Colonic mucosa (tissue), 4 donors: ENCODE measurements at regions not wholly inside any gene's neighbourhood (a gene's known extent, or its start where the extent isn't known, plus 50 kb on each side); places are given as distances from the start of the nearest gene placed in this dataset.

Experiments
- DNase-seq: peaks from one replicate; pipeline ENCODE4 v3.0.0-alpha.2; 2020
- H3K27ac ChIP-seq: fragments of 200-600 bp; one replicate; pipeline ENCODE4 v1.8.0; 2021
- H3K27me3 ChIP-seq: fragments of 200-600 bp; one replicate; pipeline ENCODE4 v1.8.0; 2021
- H3K36me3 ChIP-seq: fragments of 200-600 bp; one replicate; pipeline ENCODE4 v1.8.0; 2021
- H3K4me1 ChIP-seq: fragments of 200-600 bp; one replicate; pipeline ENCODE4 v1.8.0; 2021; ENCODE audit warnings: mild to moderate bottlenecking
- H3K4me3 ChIP-seq: fragments of 200-600 bp; one replicate; pipeline ENCODE4 v1.8.0; 2021
- H3K9ac ChIP-seq, 2 donors: one replicate each; pipeline ENCODE4 v1.7.0; 2013; ENCODE audit warnings: control low read depth in 2 of 2, low read depth in 2 of 2, low read length in 2 of 2
- H3K9me3 ChIP-seq: fragments of 200-600 bp; one replicate; pipeline ENCODE4 v1.8.0; 2021
- intact Hi-C: fragments of 100-400 bp; cut with DNase I; formaldehyde crosslinking; loops from one replicate; pipeline ENCODE4 v1.14.1; 2022
- TF ChIP-seq, protein P1 (sequence below): fragments of 200-600 bp; IDR thresholded peaks from one replicate; pipeline ENCODE4 v1.8.0; 2022; ENCODE audit warnings: antibody characterized with exemption, mild to moderate bottlenecking
- donor health status: healthy.
- donor health status: DM: no; HTN: no; CAD: no.
- donor health status: DM: no; HTN: no; CAD: no.

GRCh38 chr9:95796029-95796428 is 79.5 kb upstream of the ERCC6L2 start:
- no peak for DNase-seq
- intact Hi-C loops = no loop called here

GRCh38 chr9:95793924-95794828 is 81.3 kb upstream of the ERCC6L2 start:
- H3K4me3 ChIP-seq = no peak overlapping the region
- intact Hi-C loops = no loop called here
- no peak overlapping the region for H3K9ac ChIP-seq
- H3K27me3 ChIP-seq = no peaks in the 10 kb centered on the region
- no peaks in the 10 kb centered on the region for H3K4me1 ChIP-seq
- no peaks in the 10 kb centered on the region for H3K9me3 ChIP-seq
- no peaks in the 10 kb centered on the region for H3K36me3 ChIP-seq
- no peak for DNase-seq
- TF ChIP-seq, protein P1, sequence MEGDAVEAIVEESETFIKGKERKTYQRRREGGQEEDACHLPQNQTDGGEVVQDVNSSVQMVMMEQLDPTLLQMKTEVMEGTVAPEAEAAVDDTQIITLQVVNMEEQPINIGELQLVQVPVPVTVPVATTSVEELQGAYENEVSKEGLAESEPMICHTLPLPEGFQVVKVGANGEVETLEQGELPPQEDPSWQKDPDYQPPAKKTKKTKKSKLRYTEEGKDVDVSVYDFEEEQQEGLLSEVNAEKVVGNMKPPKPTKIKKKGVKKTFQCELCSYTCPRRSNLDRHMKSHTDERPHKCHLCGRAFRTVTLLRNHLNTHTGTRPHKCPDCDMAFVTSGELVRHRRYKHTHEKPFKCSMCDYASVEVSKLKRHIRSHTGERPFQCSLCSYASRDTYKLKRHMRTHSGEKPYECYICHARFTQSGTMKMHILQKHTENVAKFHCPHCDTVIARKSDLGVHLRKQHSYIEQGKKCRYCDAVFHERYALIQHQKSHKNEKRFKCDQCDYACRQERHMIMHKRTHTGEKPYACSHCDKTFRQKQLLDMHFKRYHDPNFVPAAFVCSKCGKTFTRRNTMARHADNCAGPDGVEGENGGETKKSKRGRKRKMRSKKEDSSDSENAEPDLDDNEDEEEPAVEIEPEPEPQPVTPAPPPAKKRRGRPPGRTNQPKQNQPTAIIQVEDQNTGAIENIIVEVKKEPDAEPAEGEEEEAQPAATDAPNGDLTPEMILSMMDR = no peak
- no peak overlapping the region for H3K27ac ChIP-seq

More at GRCh38 chr9:95796029-95796428, 79.5 kb upstream of the ERCC6L2 start:
- H3K4me3 ChIP-seq = no peak overlapping the region
- no peaks in the 10 kb centered on the region for H3K4me1 ChIP-seq
- TF ChIP-seq, protein P1 = no peak
- no peaks in the 10 kb centered on the region for H3K27me3 ChIP-seq
- no peak overlapping the region for H3K27ac ChIP-seq
- no peaks in the 10 kb centered on the region for H3K9me3 ChIP-seq
- no peak overlapping the region for H3K9ac ChIP-seq
- no peaks in the 10 kb centered on the region for H3K36me3 ChIP-seq

DNA sequence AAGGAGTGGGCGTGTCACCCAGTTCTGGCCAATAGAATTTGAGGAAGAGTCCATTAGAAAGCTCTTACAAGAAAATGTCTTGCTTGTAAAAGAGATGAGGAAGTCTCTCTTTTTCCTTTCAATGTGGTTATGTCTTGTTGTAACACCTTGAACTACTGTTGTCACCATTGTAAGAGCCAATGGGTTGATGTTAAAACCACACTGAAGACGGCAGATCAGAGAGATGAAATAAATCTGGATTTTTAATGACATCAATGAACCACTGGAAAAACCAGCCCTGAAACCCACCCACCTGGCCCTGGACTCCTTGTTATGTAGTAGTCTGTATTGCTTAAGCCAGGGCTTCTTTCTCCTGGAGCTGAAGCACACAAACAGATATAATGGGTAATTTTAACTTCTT is 83.8 kb upstream of the ERCC6L2 start:
- no peak for DNase-seq
- no peaks in the 10 kb centered on the region for H3K27me3 ChIP-seq
- TF ChIP-seq, protein P1 = no peak
- H3K9ac ChIP-seq = no peak overlapping the region
- no peaks in the 10 kb centered on the region for H3K9me3 ChIP-seq
- no peak overlapping the region for H3K4me3 ChIP-seq
- no peaks in the 10 kb centered on the region for H3K4me1 ChIP-seq
- H3K27ac ChIP-seq = no peak overlapping the region
- intact Hi-C loops = no loop called here
- no peaks in the 10 kb centered on the region for H3K36me3 ChIP-seq

- H3K27me3 ChIP-seq = no peaks in the 10 kb centered on the region
- no peaks in the 10 kb centered on the region for H3K9me3 ChIP-seq
- no peak overlapping the region for H3K9ac ChIP-seq
- intact Hi-C loops = no loop called here
- H3K27ac ChIP-seq = no peak overlapping the region
- H3K4me1 ChIP-seq = no peaks in the 10 kb centered on the region
- no peaks in the 10 kb centered on the region for H3K36me3 ChIP-seq
- H3K4me3 ChIP-seq = no peak overlapping the region
- no peak for DNase-seq
- TF ChIP-seq, protein P1 = no peak
Measured at GRCh38 chr9:95791286-95791685, 84.2 kb upstream of the ERCC6L2 start.

DNA sequence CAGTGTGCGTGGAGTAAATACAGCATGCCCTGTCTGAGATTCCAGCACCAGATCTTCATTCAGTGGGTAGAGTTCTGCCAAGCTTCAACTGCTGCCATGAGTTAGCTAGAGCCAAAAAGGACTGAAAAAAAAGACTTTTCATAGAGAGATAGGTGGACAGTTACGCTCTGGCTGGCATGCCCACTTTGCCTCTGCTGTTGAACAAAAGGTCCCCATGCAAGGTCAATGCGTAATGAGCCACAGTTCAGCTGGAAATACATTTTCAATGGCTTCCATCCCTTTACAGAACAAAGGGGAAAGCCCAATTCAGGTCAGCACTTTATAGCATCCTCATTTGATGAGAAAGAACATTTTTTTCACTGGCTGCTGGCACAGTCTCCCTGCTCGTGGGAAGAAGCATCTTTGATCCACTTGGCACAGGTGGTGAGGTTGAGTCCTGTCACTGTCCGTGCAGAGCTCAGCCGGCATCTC is 86.9 kb upstream of the ERCC6L2 start:
- no peaks in the 10 kb centered on the region for H3K9me3 ChIP-seq
- H3K4me3 ChIP-seq = no peak overlapping the region
- intact Hi-C loops = no loop called here
- no peaks in the 10 kb centered on the region for H3K27me3 ChIP-seq
- no peaks in the 10 kb centered on the region for H3K4me1 ChIP-seq
- TF ChIP-seq, protein P1 = no peak
- H3K27ac ChIP-seq = no peak overlapping the region
- no peak overlapping the region for H3K9ac ChIP-seq
- no peak for DNase-seq
- no peaks in the 10 kb centered on the region for H3K36me3 ChIP-seq
